ENCODE measurements at regions not wholly inside any gene's neighbourhood (a gene's known extent, or its start where the extent isn't known, plus 50 kb on each side); places are given as distances from the start of the nearest gene placed in this dataset.

DNA sequence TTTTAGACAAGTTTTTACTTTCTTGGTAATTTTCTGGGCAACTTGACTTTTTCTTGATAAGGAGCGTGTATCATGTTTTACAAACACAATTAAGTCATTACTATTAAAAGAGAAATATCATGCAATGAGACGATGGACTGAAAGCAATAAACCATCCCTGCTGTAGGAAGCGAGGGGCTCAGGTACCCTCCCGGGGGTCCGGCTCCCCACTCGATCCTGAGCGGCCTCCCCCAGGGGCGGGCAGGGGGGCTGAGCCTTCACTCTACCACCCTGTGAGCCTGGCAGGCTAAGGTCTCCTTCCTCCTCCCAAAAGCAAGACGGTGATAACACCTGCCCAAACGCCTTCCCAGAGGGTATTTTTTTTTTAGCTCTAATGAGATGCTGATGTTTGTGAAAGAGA lies 51.8 kb upstream of the ADGRA1 start:
- H3K4me1 ChIP-seq (ENCODE audit: control insufficient read depth, insufficient read depth, low read length, poor library complexity, severe bottlenecking) = no peaks in the 10 kb centered on the region
- WGBS, 2 experiments (ENCODE audit: insufficient coverage in 2 of 2) = 72 to 78% methylated on average over 5 to 6 of the region's 10 CpGs
- H3K27ac ChIP-seq (ENCODE audit: low read depth, low read length, severe bottlenecking) = no peak overlapping the region
- no peaks in the 10 kb centered on the region for H3K36me3 ChIP-seq (ENCODE audit: control insufficient read depth, insufficient read depth, low read length)
- no peaks in the 10 kb centered on the region for H3K9me3 ChIP-seq (ENCODE audit: control insufficient read depth, low read length)
- no peak overlapping the region for H3K4me3 ChIP-seq (ENCODE audit: extremely low read depth, insufficient read depth, low read length, poor library complexity, severe bottlenecking)

DNA sequence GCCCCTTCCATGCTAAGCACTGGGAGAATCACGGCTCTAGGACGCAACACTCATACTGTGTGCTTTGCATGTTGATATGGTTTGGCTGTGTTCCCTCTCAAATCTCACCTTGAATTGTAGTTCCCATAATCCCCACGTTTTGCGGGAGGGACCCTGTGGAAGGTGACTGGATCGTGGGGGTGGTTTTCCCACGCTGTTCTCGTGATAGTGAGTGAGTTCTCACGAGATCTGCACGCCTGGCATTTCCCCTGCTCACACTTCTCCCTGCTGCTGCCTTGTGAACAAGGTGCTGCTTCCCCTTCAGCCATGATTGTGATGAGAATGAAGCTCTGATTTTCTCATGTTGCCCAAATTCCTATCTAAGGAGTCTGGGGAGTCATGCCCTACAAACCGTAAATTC lies 53.0 kb upstream of the ADGRA1 start:
- H3K4me3 ChIP-seq (ENCODE audit: extremely low read depth, insufficient read depth, low read length, poor library complexity, severe bottlenecking) = no peak overlapping the region
- H3K4me1 ChIP-seq (ENCODE audit: control insufficient read depth, insufficient read depth, low read length, poor library complexity, severe bottlenecking) = no peaks in the 10 kb centered on the region
- peak overlapping the region; percentile 59 for H3K27ac ChIP-seq (ENCODE audit: low read depth, low read length, severe bottlenecking)
- WGBS, 2 experiments (ENCODE audit: insufficient coverage in 2 of 2) = 83 to 93% methylated on average over 6 to 8 of the region's 10 CpGs
- H3K36me3 ChIP-seq (ENCODE audit: control insufficient read depth, insufficient read depth, low read length) = no peaks in the 10 kb centered on the region
- no peaks in the 10 kb centered on the region for H3K9me3 ChIP-seq (ENCODE audit: control insufficient read depth, low read length)

DNA sequence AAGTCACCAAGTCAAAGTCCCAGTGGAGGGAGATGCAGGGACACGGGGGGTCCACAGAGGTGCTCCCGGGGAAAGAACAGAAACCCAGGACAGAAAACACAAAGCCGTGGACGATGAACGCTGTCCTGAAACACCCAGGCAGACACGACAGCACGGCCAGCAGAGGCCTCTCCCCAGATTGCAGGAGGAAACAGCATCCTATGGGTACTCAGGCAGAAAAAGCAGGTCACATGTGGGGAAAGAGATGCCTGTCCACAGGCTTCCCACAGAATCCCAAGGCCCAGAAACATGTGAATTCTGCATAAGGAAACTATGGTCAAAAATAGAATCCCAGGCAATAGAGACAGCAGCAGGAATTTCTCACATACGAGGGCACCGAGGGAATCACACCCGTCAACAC lies 53.6 kb upstream of the ADGRA1 start:
- Histone ChIP-seq H3K36me3 (ENCODE audit: control insufficient read depth, insufficient read depth, low read length) (no peaks in the 10 kb centered on the region), H3K9me3 (ENCODE audit: control insufficient read depth, low read length) (no peaks in the 10 kb centered on the region), H3K4me3 (ENCODE audit: extremely low read depth, insufficient read depth, low read length, poor library complexity, severe bottlenecking) (no peak overlapping the region), H3K27ac (ENCODE audit: low read depth, low read length, severe bottlenecking) (no peak overlapping the region), H3K4me1 (ENCODE audit: control insufficient read depth, insufficient read depth, low read length, poor library complexity, severe bottlenecking) (no peaks in the 10 kb centered on the region)
- whole genome bisulfite sequencing, 2 experiments (ENCODE audit: insufficient coverage in 2 of 2) = 90 to 95% methylated on average over 10 of the region's 10 CpGs

DNA sequence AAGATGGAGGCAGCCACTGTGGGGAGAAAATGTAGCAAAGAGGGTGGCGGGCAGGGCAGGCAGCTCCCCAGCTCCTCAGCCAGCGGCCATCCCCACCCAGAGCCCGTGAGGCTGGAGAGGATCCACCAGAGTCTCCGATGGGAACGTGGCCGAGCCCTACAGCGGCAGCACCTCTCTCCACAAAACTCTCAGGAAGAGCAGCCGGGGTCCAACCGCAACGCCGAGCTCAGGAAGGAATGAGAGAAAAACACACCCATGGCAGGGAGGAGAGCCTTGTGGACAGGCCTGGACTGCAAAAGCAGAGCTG lies 54.0 kb upstream of the ADGRA1 start:
- WGBS, 2 experiments (ENCODE audit: insufficient coverage in 2 of 2) = 94 to 98% methylated on average over 6 to 7 of the region's 11 CpGs
- Histone ChIP-seq H3K9me3 (ENCODE audit: control insufficient read depth, low read length) (no peaks in the 10 kb centered on the region), H3K4me3 (ENCODE audit: extremely low read depth, insufficient read depth, low read length, poor library complexity, severe bottlenecking) (no peak overlapping the region), H3K27ac (ENCODE audit: low read depth, low read length, severe bottlenecking) (no peak overlapping the region), H3K4me1 (ENCODE audit: control insufficient read depth, insufficient read depth, low read length, poor library complexity, severe bottlenecking) (no peaks in the 10 kb centered on the region), H3K36me3 (ENCODE audit: control insufficient read depth, insufficient read depth, low read length) (no peaks in the 10 kb centered on the region)

DNA sequence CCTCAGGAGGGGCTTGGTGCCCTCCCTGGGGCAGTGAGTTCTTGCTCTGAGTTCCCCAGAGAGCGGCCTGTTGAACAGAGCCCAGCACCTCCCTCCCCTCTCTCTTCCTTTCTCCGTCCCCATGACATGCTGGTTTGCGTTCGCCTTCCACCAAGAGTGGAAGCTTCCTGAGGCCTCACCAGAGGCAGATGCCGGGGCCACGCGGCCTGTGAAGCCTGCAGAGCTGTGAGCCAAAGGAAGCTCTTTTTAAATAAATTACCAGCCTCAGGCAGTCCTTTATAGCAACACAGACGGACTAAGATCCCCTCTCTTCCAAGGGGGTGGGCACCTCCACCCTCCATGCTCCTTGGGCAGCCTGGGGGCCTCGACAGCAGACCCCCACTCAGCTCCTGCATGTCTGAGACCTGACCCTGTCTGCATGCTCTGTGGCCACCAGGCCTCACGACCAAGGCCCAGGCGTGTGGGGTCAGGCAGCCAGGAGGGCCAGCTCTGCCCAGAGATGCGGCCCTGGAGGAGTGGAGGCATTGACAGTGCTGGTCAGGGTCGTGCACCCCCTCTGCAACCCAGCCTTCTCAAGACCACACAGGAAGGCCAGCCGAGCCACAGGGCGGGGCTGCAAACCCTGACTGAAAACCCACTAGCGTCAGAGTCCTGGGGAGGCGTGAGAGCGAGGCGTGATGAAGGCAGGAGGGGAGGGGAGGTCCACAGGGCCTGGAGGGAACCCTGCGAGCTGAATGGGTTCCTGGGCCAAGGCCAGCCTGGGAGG lies 54.6 kb upstream of the ADGRA1 start:
- H3K27ac ChIP-seq (ENCODE audit: low read depth, low read length, severe bottlenecking) = no peak overlapping the region
- WGBS, 2 experiments (ENCODE audit: insufficient coverage in 2 of 2) = 81 to 87% methylated on average over 16 to 17 of the region's 20 CpGs

DNA sequence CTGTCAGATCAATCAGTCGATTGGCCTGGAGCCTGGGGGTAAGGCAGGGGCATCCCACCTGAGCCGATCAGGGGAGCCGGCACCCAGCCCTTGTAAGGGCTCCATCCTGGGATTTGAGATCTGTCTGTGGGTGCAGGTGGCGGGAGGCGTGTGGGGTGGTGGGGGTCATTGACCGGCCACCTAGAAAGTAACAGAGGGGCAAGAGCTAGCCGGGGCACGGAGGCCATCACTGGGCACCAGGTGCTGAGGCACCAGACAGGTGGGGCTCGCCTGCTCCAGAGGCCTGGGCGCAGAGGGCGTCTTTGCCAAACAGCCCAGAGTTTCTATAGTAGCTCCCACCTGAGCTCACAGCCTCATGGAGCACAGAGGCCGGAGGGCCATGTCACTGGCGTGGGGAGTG lies 55.5 kb upstream of the ADGRA1 start:
- H3K36me3 ChIP-seq (ENCODE audit: control insufficient read depth, insufficient read depth, low read length) = no peaks in the 10 kb centered on the region
- WGBS, 2 experiments (ENCODE audit: insufficient coverage in 2 of 2) = 93 to 95% methylated on average over 9 to 11 of the region's 13 CpGs
- H3K4me3 ChIP-seq (ENCODE audit: extremely low read depth, insufficient read depth, low read length, poor library complexity, severe bottlenecking) = no peak overlapping the region
- no peaks in the 10 kb centered on the region for H3K9me3 ChIP-seq (ENCODE audit: control insufficient read depth, low read length)
- no peak overlapping the region for H3K27ac ChIP-seq (ENCODE audit: low read depth, low read length, severe bottlenecking)
- H3K4me1 ChIP-seq (ENCODE audit: control insufficient read depth, insufficient read depth, low read length, poor library complexity, severe bottlenecking) = no peaks in the 10 kb centered on the region

More for the DNA sequence above, 54.6 kb upstream of the ADGRA1 start:
- no peak overlapping the region for H3K4me3 ChIP-seq (ENCODE audit: extremely low read depth, insufficient read depth, low read length, poor library complexity, severe bottlenecking)
- H3K36me3 ChIP-seq (ENCODE audit: control insufficient read depth, insufficient read depth, low read length) = no peaks in the 10 kb centered on the region
- no peaks in the 10 kb centered on the region for H3K4me1 ChIP-seq (ENCODE audit: control insufficient read depth, insufficient read depth, low read length, poor library complexity, severe bottlenecking)
- no peaks in the 10 kb centered on the region for H3K9me3 ChIP-seq (ENCODE audit: control insufficient read depth, low read length)

DNA sequence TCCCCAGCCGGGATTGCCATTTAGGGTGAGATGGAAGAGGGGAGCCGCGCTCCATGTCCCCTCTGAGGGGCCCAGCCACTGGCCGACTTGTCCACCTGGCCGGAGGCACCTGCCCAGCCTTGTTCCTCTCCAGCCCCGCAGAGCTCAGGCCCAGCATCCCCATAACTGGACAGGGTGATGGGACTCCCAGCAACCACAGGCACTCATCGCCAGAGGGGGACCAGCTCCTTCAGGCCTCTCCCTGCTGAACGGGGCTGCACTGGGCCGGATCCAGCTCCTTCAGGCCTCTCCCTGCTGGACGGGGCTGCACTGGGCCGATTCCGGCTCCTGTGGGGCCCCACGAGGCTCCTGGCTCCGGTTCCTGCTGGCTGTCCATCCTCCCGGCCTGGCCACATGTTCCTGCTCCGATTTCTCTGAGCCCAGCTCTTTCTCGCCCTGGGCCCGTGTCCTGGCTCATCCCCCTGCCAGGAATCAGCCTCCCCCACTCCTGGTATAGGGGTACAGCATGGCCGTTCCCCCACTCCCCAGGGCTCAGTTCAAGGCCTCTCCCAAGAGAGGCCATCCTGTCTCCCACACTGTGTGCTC lies 56.1 kb upstream of the ADGRA1 start:
- Histone ChIP-seq H3K27ac (ENCODE audit: low read depth, low read length, severe bottlenecking) (no peak overlapping the region), H3K36me3 (ENCODE audit: control insufficient read depth, insufficient read depth, low read length) (no peaks in the 10 kb centered on the region), H3K4me3 (ENCODE audit: extremely low read depth, insufficient read depth, low read length, poor library complexity, severe bottlenecking) (no peak overlapping the region), H3K9me3 (ENCODE audit: control insufficient read depth, low read length) (no peaks in the 10 kb centered on the region), H3K4me1 (ENCODE audit: control insufficient read depth, insufficient read depth, low read length, poor library complexity, severe bottlenecking) (no peaks in the 10 kb centered on the region)
- 87 to 90% methylated on average over 15 to 18 of the region's 19 CpGs for WGBS, 2 experiments (ENCODE audit: insufficient coverage in 2 of 2)

DNA sequence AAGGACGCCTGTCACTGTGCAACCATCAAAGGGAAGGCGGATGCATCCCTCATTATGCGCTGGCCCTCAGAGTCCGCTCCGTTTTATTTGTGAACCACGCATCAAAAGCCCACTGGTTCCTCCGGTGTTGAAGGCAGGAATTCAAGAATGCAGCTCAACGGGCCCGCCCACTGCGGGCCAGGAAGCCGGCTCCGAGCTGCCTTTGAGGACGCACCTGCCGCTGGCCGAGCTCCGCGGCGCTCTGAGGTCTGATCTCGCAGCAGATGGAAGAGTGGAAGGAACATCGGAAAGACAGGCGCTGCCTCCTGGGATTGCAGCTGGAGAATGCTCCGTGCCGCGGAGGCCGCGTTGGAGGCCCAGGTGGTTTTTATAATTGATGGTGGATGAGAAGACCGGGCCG lies 56.9 kb upstream of the ADGRA1 start:
- Histone ChIP-seq H3K4me1 (ENCODE audit: control insufficient read depth, insufficient read depth, low read length, poor library complexity, severe bottlenecking) (no peaks in the 10 kb centered on the region), H3K27ac (ENCODE audit: low read depth, low read length, severe bottlenecking) (no peak overlapping the region), H3K4me3 (ENCODE audit: extremely low read depth, insufficient read depth, low read length, poor library complexity, severe bottlenecking) (no peak overlapping the region), H3K36me3 (ENCODE audit: control insufficient read depth, insufficient read depth, low read length) (no peaks in the 10 kb centered on the region), H3K9me3 (ENCODE audit: control insufficient read depth, low read length) (no peaks in the 10 kb centered on the region)
- WGBS, 2 experiments (ENCODE audit: insufficient coverage in 2 of 2) = 41 to 42% methylated on average over 23 to 28 of the region's 28 CpGs

DNA sequence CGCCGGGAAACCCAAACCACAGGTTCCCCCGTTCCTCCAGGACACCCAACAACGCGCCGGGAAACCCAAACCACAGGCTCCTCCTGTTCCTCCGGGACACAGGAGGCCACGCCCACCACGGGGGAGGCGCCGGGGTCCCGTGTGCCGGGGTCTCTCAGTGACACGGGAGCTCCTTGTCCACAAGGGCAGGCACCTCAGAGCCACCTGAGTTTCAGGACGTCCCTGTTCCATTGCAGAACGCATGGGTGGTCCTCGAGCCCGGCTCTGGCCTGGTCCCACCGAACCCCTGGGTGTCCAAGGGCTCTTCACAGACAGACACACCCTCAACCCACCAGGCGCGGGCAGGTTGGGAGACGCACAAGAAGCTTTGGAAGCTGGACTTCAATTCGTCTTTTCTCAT lies 57.6 kb upstream of the ADGRA1 start:
- no peaks in the 10 kb centered on the region for H3K4me1 ChIP-seq (ENCODE audit: control insufficient read depth, insufficient read depth, low read length, poor library complexity, severe bottlenecking)
- no peaks in the 10 kb centered on the region for H3K9me3 ChIP-seq (ENCODE audit: control insufficient read depth, low read length)
- no peak overlapping the region for H3K27ac ChIP-seq (ENCODE audit: low read depth, low read length, severe bottlenecking)
- 90 to 93% methylated on average over 18 to 22 of the region's 23 CpGs for WGBS, 2 experiments (ENCODE audit: insufficient coverage in 2 of 2)
- H3K36me3 ChIP-seq (ENCODE audit: control insufficient read depth, insufficient read depth, low read length) = no peaks in the 10 kb centered on the region
- no peak overlapping the region for H3K4me3 ChIP-seq (ENCODE audit: extremely low read depth, insufficient read depth, low read length, poor library complexity, severe bottlenecking)

DNA sequence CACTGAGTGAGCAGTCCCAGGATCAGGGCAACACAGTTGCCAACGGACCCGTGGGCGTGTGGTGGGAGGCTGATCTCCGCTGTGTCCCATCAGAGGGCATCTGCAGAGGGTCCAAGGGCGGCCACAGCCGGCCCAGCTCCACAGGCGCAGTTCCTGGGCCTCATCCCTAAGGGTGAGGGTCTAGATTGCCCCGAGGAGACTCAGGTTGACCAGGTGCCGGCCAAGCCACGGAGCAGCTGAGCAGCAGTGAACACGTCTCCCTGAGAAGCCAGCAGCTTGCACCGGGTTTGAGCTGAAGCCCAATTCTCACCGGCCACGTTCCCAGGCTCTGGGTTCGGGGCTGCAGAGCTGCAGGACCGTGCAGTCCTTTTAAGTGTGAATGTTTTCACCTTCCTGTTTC lies 58.8 kb upstream of the ADGRA1 start:
- H3K9me3 ChIP-seq (ENCODE audit: control insufficient read depth, low read length) = no peaks in the 10 kb centered on the region
- WGBS, 2 experiments (ENCODE audit: insufficient coverage in 2 of 2) = 94 to 95% methylated on average over 16 of the region's 16 CpGs
- H3K4me3 ChIP-seq (ENCODE audit: extremely low read depth, insufficient read depth, low read length, poor library complexity, severe bottlenecking) = no peak overlapping the region
- H3K4me1 ChIP-seq (ENCODE audit: control insufficient read depth, insufficient read depth, low read length, poor library complexity, severe bottlenecking) = no peaks in the 10 kb centered on the region
- no peak overlapping the region for H3K27ac ChIP-seq (ENCODE audit: low read depth, low read length, severe bottlenecking)
- no peaks in the 10 kb centered on the region for H3K36me3 ChIP-seq (ENCODE audit: control insufficient read depth, insufficient read depth, low read length)

DNA sequence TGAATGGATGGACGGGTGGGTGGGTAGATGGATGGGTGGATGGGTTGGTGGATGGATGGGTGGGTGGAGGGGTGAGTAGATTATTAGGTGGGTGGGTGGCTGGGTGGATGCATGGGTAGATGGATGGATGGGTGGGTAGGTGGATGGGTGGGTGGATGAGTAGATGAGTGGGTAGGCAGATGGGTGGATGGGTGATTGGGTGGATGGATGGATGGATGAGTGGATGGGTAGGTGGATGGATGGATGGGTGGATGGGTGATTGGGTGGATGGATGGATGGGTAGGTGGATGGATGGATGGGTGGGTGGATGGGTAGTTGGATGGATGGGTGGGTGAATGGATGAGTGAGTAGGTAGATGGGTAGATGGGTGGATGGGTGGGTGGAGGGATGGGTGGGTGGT lies 59.6 kb upstream of the ADGRA1 start:
- Histone ChIP-seq H3K9me3 (ENCODE audit: control insufficient read depth, low read length) (no peaks in the 10 kb centered on the region), H3K4me1 (ENCODE audit: control insufficient read depth, insufficient read depth, low read length, poor library complexity, severe bottlenecking) (no peaks in the 10 kb centered on the region), H3K36me3 (ENCODE audit: control insufficient read depth, insufficient read depth, low read length) (no peaks in the 10 kb centered on the region), H3K4me3 (ENCODE audit: extremely low read depth, insufficient read depth, low read length, poor library complexity, severe bottlenecking) (no peak overlapping the region), H3K27ac (ENCODE audit: low read depth, low read length, severe bottlenecking) (no peak overlapping the region)
- 77 to 90% methylated on average over 1 of the region's 1 CpG for WGBS, 2 experiments (ENCODE audit: insufficient coverage in 2 of 2)

All from mesodermal cell (in vitro differentiated cells).